ENCODE measurements at regions not wholly inside any gene's neighbourhood (a gene's known extent, or its start where the extent isn't known, plus 50 kb on each side); places are given as distances from the start of the nearest gene placed in this dataset.
"Not testable (repeated sequence)": the region's sequence is repeated elsewhere in the genome, so short reads cannot be mapped to it uniquely, and the experiment has no call there.

DNA sequence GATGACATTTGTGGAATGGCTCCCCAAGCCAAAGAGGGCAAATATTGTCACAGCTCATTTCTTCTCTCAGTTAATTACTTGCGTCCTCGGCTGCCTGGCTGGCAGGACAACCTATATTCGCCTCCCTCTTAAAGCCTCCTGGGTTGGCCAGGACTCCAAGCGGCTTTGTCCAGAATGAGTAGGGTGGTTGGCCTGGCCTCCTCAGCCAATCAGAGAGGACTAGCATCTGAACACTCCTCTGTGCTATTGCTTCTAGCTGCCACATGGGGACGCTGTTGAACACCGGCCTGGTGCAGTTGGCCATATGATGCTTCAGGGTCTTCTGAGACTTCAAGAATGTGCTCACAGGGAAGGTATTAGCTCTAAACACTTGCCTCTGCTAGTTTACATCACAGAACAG lies 2722.9 kb upstream of the TPTE start:
- not testable (repeated sequence) for TF ChIP-seq POLR2A (IDR thresholded peaks at IDR 0.05)
- TF ChIP-seq, protein P1, sequence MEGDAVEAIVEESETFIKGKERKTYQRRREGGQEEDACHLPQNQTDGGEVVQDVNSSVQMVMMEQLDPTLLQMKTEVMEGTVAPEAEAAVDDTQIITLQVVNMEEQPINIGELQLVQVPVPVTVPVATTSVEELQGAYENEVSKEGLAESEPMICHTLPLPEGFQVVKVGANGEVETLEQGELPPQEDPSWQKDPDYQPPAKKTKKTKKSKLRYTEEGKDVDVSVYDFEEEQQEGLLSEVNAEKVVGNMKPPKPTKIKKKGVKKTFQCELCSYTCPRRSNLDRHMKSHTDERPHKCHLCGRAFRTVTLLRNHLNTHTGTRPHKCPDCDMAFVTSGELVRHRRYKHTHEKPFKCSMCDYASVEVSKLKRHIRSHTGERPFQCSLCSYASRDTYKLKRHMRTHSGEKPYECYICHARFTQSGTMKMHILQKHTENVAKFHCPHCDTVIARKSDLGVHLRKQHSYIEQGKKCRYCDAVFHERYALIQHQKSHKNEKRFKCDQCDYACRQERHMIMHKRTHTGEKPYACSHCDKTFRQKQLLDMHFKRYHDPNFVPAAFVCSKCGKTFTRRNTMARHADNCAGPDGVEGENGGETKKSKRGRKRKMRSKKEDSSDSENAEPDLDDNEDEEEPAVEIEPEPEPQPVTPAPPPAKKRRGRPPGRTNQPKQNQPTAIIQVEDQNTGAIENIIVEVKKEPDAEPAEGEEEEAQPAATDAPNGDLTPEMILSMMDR (IDR thresholded peaks at IDR 0.05): not testable (repeated sequence)
